Fibroblast of pulmonary artery (primary cell): ENCODE measurements at regions not wholly inside any gene's neighbourhood (a gene's known extent, or its start where the extent isn't known, plus 50 kb on each side); places are given as distances from the start of the nearest gene placed in this dataset.
A peak's percentile ranks its signal among the peaks of the same experiment; 100 is the strongest.

Experiments
- DNase-seq: peaks from one replicate; pipeline ENCODE4 v3.0.0-alpha.2; 2010; ENCODE audit warnings: low read depth
- H3K4me3 ChIP-seq: replicated peaks from 2 replicates; pipeline ENCODE4 v1.5.1; 2011; ENCODE audit warnings: low read depth, mild to moderate bottlenecking, control low read depth, low read length, moderate library complexity
- TF ChIP-seq, protein P1 (sequence below): IDR thresholded peaks from 2 replicates; pipeline ENCODE4 v1.5.1; 2011; ENCODE audit warnings: mild to moderate bottlenecking, control low read depth, low read length, inconsistent platforms; ENCODE audit errors: missing control alignments

DNA sequence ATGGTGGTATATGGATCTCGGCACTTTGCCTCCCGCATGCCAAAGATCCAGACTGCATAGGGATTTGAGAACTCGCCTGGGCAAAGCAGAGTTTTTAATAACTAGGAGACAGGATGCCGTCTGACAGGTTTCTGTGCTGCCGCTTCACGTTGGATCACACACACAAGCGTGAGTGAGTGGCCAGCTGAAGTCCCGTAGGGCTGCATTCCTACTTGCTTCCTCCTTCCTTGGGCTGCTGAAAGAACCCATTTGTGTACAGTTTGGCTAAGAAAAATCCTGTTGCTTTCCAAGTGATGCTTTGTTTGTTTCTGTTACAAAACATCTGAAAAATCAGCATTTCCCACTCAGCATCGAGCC, 604.3 kb upstream of the CFAP20DC start:
- TF ChIP-seq, protein P1, sequence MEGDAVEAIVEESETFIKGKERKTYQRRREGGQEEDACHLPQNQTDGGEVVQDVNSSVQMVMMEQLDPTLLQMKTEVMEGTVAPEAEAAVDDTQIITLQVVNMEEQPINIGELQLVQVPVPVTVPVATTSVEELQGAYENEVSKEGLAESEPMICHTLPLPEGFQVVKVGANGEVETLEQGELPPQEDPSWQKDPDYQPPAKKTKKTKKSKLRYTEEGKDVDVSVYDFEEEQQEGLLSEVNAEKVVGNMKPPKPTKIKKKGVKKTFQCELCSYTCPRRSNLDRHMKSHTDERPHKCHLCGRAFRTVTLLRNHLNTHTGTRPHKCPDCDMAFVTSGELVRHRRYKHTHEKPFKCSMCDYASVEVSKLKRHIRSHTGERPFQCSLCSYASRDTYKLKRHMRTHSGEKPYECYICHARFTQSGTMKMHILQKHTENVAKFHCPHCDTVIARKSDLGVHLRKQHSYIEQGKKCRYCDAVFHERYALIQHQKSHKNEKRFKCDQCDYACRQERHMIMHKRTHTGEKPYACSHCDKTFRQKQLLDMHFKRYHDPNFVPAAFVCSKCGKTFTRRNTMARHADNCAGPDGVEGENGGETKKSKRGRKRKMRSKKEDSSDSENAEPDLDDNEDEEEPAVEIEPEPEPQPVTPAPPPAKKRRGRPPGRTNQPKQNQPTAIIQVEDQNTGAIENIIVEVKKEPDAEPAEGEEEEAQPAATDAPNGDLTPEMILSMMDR, result no peak
- H3K4me3 ChIP-seq, result no peak overlapping the region
- no peak for DNase-seq

DNA sequence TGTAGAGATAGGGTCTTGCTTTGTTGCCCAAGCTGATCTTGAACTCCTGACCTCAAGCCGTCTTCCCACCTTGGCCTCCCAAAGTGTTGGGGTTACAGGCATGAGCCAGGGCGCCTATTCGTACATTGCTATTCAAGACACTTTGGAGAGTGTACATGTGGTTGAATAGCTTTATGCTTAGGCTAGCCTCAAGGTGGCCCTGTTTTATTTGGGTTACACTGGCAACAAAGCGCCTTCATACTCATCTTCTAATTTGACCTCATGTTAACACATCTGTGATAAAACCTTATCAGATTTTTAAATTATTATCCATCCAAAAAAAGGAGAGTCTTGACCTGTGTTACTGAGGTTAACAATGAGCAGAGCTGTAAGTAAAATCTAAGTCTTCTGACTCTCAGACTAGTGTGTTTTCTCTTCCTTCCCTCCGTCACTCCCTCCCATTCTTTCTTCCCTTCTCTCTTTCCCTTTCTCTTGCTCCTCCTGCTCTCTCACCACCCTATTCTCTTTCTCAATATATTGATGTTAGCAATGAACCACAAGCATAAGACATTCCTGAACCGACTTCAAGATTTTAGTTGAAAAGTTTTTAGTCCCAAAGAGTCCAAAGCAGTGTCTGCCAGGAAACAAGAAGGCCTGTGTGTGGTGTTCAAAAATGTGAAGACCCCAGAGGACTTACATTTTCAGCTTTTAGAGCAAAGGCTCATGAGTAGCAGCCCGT, 603.7 kb upstream of the CFAP20DC start:
- no peak overlapping the region for H3K4me3 ChIP-seq
- no peak for DNase-seq
- TF ChIP-seq, protein P1, result no peak

DNA sequence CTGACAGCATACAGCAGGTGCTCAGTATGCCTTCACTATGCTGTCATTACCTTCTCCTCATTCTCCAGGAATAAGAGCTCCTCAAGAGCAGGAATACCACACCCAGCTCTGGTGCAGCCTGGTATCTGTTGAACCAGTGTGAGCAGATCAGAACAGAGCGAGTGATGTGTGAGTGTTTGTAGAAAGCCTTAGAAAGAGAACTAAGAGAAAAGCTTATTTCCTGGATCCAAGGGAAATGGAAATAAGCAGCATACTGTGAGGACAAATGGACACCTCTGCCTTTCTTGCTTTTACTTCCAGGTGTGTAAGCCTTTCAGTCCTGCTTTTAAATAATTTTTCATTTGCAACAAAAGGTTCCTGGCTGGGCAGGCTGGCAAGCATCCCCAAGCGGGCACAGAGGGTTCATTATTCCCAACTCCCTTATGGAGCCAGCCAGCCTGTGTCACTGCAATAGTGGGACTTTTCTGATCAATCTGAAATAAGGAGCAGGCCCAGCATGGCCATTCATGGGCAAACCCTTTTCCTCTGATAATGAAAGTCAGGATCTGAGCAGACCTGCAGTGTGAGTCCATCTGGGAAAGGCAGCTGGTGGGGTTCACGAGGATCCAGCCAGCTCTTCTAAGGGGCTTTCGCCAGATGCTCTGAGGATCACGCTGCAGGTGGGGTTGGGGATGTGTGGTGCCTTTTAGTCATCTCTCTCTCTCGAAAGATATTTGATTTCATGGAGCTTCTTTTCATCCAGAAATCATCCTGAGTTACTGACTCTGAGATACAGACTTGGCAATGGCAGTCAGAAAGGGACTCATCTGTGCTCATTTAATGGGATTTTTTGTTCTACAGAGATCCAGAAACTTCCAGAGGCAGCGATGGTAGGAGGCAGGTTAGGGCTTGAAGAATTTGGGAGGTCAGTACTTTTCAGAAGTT, 594.9 kb upstream of the CFAP20DC start:
- no peak for DNase-seq
- TF ChIP-seq, protein P1, result no peak
- H3K4me3 ChIP-seq, result no peak overlapping the region

DNA sequence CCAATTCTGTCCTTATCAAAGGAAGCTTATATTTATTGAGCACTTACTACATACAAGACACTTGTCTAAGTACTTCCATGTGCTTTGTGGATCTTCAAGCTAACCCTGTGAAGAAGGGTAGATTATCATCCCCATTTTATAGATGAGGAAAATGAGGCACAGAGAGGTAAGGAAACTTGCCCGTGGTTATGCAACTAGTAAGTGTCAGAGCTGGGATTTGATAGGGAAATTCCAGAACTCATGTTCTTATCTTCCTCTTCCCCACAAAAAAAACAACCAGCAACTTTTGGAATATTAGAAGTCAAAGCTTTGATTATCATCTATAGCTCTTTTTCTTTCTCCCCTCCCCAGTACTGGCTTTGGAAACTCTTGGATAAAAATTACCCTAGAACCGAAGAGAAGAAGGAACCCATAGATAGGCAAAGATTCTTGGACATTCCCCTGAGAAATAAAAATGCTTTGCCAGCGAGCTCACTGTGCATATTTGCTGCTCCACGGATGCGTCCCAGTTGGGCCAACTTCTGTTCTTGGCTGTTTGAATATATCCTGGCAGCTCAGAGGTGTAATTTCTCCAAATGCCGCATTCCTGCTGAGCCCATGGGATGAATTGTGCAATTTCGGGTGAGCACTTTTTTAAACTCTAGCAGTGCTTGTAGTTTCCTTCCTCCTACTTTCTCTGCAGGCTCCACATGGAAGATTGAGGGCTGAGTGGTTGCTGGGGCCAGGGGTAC, 591.5 kb upstream of the CFAP20DC start:
- DNase-seq, result peak; percentile 14
- TF ChIP-seq, protein P1, result no peak

DNA sequence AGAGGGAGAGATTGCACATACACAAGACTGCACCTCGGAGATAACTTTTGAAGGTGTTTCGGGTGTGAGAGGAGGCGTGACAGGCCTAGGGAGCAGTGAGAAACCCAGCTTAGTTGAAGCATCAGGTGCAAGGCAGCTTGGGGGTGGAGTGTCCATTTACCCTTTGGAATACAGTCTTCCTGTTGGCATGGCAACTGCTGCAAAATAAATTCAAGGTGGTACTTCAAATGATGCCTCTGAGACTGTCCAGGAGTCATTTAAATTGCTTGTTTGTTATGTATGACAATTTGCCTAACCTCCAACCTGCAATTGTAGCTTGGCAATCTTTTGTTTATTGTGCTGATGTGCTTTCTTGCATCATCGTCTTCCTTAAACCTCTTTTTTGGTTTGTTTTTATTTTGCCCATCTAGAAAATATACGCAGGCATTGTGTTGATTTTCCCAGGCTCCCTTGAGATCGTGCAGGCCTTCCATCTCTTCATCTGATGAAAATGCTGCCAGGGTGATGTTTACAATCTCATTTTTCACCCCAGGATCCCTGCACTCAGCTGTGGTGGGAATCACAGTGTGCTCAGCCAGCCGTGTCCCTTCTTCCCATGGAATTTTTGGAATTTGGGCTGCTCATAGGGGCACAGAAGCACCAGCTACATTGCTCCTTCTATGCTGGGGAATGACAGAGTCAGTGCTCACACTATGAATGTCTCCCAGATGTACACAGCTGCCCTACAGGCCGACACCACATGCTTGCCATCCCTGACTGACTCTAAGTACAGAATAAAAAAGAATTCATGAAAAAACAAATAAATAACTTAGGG, 583.1 kb upstream of the CFAP20DC start:
- TF ChIP-seq, protein P1, result no peak
- DNase-seq, result no peak
- no peak overlapping the region for H3K4me3 ChIP-seq

More for the DNA sequence above, 591.5 kb upstream of the CFAP20DC start:
- H3K4me3 ChIP-seq, result no peak overlapping the region

DNA sequence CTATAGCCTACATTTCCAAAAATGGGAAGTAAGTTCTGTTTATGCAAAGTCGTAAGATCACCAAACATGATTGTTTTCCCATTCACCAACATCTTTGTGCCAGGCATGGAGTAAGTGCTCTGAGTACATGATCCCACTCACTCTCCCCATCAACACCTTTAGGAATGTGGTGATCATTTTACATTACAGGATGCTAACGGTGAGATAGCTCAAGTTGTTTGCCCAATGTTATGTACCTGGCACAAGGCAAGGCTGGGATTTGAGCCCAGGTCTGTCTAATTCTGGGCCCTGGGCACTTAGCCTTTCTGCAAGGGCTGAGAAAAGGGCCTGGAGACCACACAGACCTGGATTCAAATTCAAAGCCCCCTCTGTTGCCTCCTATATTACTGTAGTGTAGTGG, 581.7 kb upstream of the CFAP20DC start:
- no peak for DNase-seq
- TF ChIP-seq, protein P1, result no peak
- H3K4me3 ChIP-seq, result no peak overlapping the region
